Sigmoid colon (tissue), 6 donors: ENCODE measurements at regions not wholly inside any gene's neighbourhood (a gene's known extent, or its start where the extent isn't known, plus 50 kb on each side); places are given as distances from the start of the nearest gene placed in this dataset.

Experiments used
- DNase-seq: peaks from one replicate; pipeline ENCODE4 v3.0.0-alpha.2; 2019
- H3K27ac ChIP-seq, 4 donors: fragments of 200-600 bp; sonication (generic); one replicate each; pipeline ENCODE4 v1.5.1; 2016 to 2019; ENCODE audit warnings: mild to moderate bottlenecking in 1 of 4
- H3K27me3 ChIP-seq, 3 donors: fragments of 200-600 bp; sonication (generic); one replicate each; pipeline ENCODE4 v1.5.1; 2019; ENCODE audit warnings: mild to moderate bottlenecking in 1 of 3
- H3K36me3 ChIP-seq, 4 donors: fragments of 200-600 bp; sonication (generic); one replicate each; pipeline ENCODE4 v1.5.1; 2016 to 2019
- H3K4me1 ChIP-seq, 4 donors: fragments of 200-600 bp; sonication (generic); one replicate each; pipeline ENCODE4 v1.5.1; 2017 to 2019
- H3K4me3 ChIP-seq, 4 donors: fragments of 200-600 bp; sonication (generic); one replicate each; pipeline ENCODE4 v1.5.1; 2017 to 2019; ENCODE audit warnings: mild to moderate bottlenecking in 2 of 4, moderate library complexity in 1 of 4
- H3K9me3 ChIP-seq, 4 donors: fragments of 200-600 bp in 3 of 4; sonication (generic) in 3 of 4; one replicate each; pipeline versions ENCODE4 v1.5.1 to v1.6.1; 2013 to 2019
- EP300 ChIP-seq, 4 donors: sonication (generic); formaldehyde crosslinking; IDR thresholded peaks; one replicate each; pipeline ENCODE4 v1.6.1; 2017; ENCODE audit warnings: antibody characterized with exemption in 4 of 4
- POLR2A ChIP-seq, 2 donors: fragments of 450-650 bp; IDR thresholded peaks; one replicate each; pipeline ENCODE4 v1.6.1; 2016; ENCODE audit warnings: antibody characterized with exemption in 2 of 2, mild to moderate bottlenecking in 2 of 2, moderate library complexity in 2 of 2
- POLR2AphosphoS5 ChIP-seq, 4 donors: sonication (generic); formaldehyde crosslinking; IDR thresholded peaks; one replicate each; pipeline ENCODE4 v1.6.1; 2017; ENCODE audit warnings: antibody characterized with exemption in 4 of 4
- WGBS, 2 donors: extraction: QIAGEN DNeasy Blood & Tissue Kit; methylation state at CpG; one replicate each; pipeline ENCODE4 v1.1.7; 2013; 5-methylcytosine and 5-hydroxymethylcytosine counted together
- intact Hi-C: fragments of 100-400 bp; cut with DNase I; formaldehyde crosslinking; loops from one replicate; pipeline ENCODE4 v1.15.1; 2023
- TF ChIP-seq, protein P1 (sequence below), 4 experiments: fragments of 450-650 bp in 3 of 4; fragments of 200-600 bp in 1 of 4; IDR thresholded peaks; one replicate each; pipeline ENCODE4 v1.5.1; 2016 to 2019; ENCODE audit warnings: antibody characterized with exemption in 4 of 4, mild to moderate bottlenecking in 3 of 4, moderate library complexity in 2 of 4
- donor health status: healthy with polysubstance abuse.
- donor health status: healthy.

DNA sequence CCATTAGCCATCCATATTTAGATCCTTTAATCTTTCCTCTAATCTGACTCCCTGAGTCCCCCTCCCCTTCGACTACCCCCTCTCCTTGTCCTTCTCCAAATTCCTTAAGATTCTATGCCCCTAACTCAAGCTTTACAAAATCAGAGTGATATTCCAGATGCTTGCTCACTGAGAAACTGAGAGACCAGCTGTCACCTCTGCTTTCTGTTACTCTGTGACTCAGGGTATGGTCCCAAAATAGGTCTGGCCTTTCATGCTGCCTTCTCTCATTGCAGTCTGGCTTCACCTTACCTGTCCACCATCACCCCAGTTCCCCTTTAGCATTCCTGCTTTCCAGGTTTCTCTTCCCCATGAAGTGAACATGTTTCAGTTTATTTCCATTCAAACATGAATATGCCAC lies 383.3 kb upstream of the SLC30A5 start:
- 96% methylated on average over 1 of the region's 1 CpG for WGBS, 2 donors
- Histone ChIP-seq H3K4me1 (peaks cover 0 to 7% (median 0%) of the 10 kb centered on the region in 4 donors), H3K36me3 (no peaks in the 10 kb centered on the region), H3K27ac (no peak overlapping the region), H3K27me3 (no peaks in the 10 kb centered on the region), H3K9me3 (no peaks in the 10 kb centered on the region), H3K4me3 (no peak overlapping the region)
- DNase-seq = no peak
- intact Hi-C loops = no loop called here
- TF ChIP-seq EP300 (IDR thresholded peaks at IDR 0.05) (no peak), POLR2A (IDR thresholded peaks at IDR 0.05) (no peak), POLR2AphosphoS5 (IDR thresholded peaks at IDR 0.05) (no peak)
- TF ChIP-seq, protein P1, sequence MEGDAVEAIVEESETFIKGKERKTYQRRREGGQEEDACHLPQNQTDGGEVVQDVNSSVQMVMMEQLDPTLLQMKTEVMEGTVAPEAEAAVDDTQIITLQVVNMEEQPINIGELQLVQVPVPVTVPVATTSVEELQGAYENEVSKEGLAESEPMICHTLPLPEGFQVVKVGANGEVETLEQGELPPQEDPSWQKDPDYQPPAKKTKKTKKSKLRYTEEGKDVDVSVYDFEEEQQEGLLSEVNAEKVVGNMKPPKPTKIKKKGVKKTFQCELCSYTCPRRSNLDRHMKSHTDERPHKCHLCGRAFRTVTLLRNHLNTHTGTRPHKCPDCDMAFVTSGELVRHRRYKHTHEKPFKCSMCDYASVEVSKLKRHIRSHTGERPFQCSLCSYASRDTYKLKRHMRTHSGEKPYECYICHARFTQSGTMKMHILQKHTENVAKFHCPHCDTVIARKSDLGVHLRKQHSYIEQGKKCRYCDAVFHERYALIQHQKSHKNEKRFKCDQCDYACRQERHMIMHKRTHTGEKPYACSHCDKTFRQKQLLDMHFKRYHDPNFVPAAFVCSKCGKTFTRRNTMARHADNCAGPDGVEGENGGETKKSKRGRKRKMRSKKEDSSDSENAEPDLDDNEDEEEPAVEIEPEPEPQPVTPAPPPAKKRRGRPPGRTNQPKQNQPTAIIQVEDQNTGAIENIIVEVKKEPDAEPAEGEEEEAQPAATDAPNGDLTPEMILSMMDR (IDR thresholded peaks at IDR 0.05) = no peak

DNA sequence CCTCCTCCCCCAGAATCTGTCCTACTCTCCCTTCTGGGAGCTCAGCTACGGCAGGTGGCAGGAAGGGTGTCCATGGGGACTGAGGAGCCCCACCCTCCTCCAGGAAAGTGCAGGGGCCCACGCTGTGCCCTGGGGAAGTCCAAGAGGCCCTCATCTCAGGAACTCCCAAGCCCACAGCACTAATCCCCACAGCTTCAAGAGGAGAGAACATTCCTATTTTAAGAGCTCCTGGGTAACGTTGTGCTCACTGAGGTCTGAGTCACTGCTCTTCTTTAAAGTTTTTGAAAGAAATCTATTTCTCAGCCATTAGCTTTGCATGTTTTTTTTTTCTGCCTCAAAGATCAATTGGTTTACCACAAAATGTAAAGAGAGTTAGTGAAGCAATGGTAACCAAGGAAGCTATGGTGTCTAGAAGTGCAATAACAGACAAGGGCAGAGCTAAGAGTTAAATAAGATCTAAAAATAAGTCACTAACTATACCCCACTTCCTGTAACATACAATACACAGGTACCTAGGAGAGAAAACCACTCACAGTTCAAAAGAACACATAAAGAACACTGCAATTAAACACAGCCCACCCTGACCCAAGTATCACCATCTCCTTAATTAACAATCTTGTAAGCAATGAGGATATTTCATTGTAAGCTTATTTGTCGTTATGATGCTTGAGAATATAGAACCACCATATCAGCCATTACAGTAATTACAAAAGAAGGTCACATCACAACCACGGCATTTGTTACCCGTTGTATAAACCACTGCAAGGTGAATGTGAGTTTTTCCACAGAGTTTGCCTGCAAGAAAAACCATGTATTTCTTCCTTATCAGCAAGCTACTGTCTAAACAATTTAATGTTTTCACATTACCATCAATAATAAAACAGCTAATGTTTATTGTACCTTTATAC lies 382.3 kb upstream of the SLC30A5 start:
- Histone ChIP-seq H3K4me3 (no peak overlapping the region), H3K9me3 (no peaks in the 10 kb centered on the region), H3K4me1 (peaks cover 0 to 7% (median 0%) of the 10 kb centered on the region in 4 donors), H3K27ac (no peak overlapping the region), H3K27me3 (no peaks in the 10 kb centered on the region), H3K36me3 (no peaks in the 10 kb centered on the region)
- no peak for TF ChIP-seq POLR2A (IDR thresholded peaks at IDR 0.05)
- 48 to 72% methylated on average over 6 of the region's 6 CpGs for WGBS, 2 donors
- DNase-seq = no peak
- intact Hi-C loops = no loop called here

DNA sequence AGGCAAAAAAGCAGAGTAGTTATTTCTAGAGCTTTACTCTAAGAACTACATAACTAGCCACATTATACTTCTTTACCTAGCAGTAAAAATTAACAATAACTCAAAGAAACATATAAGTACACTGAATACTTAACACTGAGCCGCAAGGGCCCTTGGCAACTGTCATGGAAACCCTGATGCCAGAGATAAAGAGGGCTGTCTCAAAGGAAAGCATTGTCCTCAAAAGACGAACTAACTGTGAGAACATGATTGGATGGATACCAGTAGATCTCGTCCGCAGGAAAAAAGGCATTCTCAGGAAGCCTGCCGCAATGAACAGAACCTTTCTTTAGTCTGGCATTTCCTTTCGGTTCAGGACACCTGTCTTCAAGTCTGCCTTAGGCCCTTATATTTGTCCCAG lies 379.0 kb upstream of the SLC30A5 start:
- WGBS, 2 donors = 82 to 84% methylated on average over 6 of the region's 6 CpGs
- TF ChIP-seq POLR2AphosphoS5 (IDR thresholded peaks at IDR 0.05) (no peak), EP300 (IDR thresholded peaks at IDR 0.05) (no peak), POLR2A (IDR thresholded peaks at IDR 0.05) (no peak)
- TF ChIP-seq, protein P1 (IDR thresholded peaks at IDR 0.05) = no peak
- Histone ChIP-seq H3K27me3 (no peaks in the 10 kb centered on the region), H3K4me1 (no peaks in the 10 kb centered on the region), H3K36me3 (no peaks in the 10 kb centered on the region), H3K4me3 (no peak overlapping the region), H3K27ac (no peak overlapping the region), H3K9me3 (no peaks in the 10 kb centered on the region)
- intact Hi-C loops = no loop called here
- no peak for DNase-seq

DNA sequence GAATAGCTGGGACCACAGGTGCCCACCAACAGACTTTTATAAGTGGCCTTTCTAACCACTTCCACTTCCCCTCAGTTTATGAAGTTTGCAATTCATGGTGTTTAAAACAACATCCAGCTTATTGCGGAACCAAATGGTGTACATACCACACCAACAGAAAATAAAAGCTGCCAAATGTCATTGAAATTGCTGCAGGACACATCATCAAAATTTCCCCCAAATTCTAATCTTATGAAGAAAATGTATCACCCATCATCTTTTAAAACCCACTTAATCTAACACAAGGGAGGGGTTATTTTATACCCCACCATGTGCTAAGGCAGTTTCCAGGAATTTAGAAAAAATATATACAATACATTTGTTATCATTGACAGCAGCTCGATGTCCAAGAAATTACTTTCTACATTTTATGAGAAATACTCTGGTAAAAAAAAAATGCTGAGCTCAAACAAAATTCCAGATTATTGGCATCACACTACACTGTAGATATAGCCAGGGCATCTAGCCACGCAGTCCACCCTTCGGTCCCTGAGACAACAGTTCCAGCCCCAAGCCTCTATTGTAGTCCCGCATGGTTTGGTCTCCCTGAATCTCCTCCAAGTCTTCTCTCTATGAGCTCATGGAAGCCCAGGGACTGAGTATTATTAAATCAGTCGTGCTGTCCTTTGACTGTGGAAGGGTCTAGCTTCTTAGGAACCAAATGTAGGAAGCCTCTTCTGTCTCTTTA lies 372.8 kb upstream of the SLC30A5 start:
- H3K36me3 ChIP-seq = no peaks in the 10 kb centered on the region
- H3K27me3 ChIP-seq = no peaks in the 10 kb centered on the region
- H3K9me3 ChIP-seq = no peaks in the 10 kb centered on the region
- 85 to 87% methylated on average over 6 of the region's 6 CpGs for WGBS, 2 donors
- no peak for DNase-seq
- H3K4me1 ChIP-seq = no peaks in the 10 kb centered on the region
- no peak overlapping the region for H3K27ac ChIP-seq
- intact Hi-C loops = no loop called here
- no peak for TF ChIP-seq EP300 (IDR thresholded peaks at IDR 0.05)
- TF ChIP-seq, protein P1 (IDR thresholded peaks at IDR 0.05) = no peak
- no peak for TF ChIP-seq POLR2AphosphoS5 (IDR thresholded peaks at IDR 0.05)
- TF ChIP-seq POLR2A (IDR thresholded peaks at IDR 0.05) = no peak
- no peak overlapping the region for H3K4me3 ChIP-seq

DNA sequence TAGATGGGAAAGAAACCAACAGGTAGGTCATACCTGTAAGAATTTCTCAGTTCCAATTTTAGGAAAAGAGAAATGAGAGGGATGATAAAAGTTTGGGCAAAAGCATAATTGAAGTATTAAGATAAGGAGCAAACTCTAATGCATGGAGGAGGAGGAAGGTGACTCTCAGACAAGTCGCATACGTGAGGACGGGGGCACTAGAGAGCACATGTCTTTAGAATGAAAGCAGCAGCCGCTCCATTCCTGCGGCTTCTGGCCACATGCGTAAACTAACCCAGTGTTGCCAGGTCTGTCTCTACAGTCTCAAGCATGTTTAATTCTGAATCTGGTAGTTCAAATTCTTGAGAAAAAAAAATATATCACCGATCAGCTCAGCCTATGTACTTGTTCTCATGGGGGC lies 371.5 kb upstream of the SLC30A5 start:
- no peak overlapping the region for H3K4me3 ChIP-seq
- 96 to 97% methylated on average over 7 of the region's 7 CpGs for WGBS, 2 donors
- no peak overlapping the region for H3K27ac ChIP-seq
- intact Hi-C loops = no loop called here
- H3K9me3 ChIP-seq = no peaks in the 10 kb centered on the region
- no peak for DNase-seq
- no peak for TF ChIP-seq POLR2A (IDR thresholded peaks at IDR 0.05)
- no peak for TF ChIP-seq EP300 (IDR thresholded peaks at IDR 0.05)
- no peak for TF ChIP-seq POLR2AphosphoS5 (IDR thresholded peaks at IDR 0.05)
- TF ChIP-seq, protein P1 (IDR thresholded peaks at IDR 0.05) = no peak
- H3K4me1 ChIP-seq = no peaks in the 10 kb centered on the region
- H3K36me3 ChIP-seq = no peaks in the 10 kb centered on the region
- no peaks in the 10 kb centered on the region for H3K27me3 ChIP-seq
